ENCODE measurements at regions not wholly inside any gene's neighbourhood (a gene's known extent, or its start where the extent isn't known, plus 50 kb on each side); places are given as distances from the start of the nearest gene placed in this dataset.

DNA sequence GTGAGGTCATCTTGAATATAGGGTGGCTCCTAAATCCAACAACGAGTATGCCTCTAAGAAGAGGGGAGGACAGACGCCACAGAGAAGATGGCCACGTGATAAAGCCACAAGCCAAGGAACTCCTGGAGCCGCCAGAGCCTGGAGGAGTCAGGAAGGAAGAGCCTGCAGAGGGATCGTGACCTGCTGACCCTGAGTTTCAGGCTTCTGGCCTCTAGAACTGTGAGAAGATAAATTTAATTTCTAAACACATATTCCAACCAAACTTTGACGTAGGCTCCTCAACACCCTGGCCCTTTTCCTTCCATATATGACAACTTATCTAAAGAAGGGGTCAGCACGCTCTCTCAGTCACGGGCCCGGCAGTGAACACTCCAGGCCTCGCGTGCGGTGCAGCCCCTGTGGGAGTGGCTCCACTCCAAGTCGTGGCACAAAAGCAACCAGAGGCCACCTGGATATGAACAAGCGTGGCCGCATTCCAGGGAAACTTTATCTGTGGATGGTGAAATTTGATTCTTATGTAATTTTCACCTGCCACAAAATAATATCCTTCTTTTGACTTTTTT is 138.6 kb upstream of the AJAP1 start:
- Histone ChIP-seq H3K4me3 (no peak overlapping the region), H3K36me3 (ENCODE audit: low read depth) (no peaks in the 10 kb centered on the region), H3K4me1 (ENCODE audit: low read depth) (no peaks in the 10 kb centered on the region), H3K9me3 (no peaks in the 10 kb centered on the region)
- ATAC-seq (no peak), DNase-seq (no peak)
- intact Hi-C loops (cut with DNase I, micrococcal nuclease) = no loop called here
- no peak for TF ChIP-seq CTCF (IDR thresholded peaks at IDR 0.05)

GRCh38 chr1:4516596-4516995 is 137.8 kb upstream of the AJAP1 start:
- no peak for ATAC-seq
- intact Hi-C loops (cut with DNase I, micrococcal nuclease) = no loop called here
- DNase-seq = no peak
- Histone ChIP-seq H3K4me1 (ENCODE audit: low read depth) (no peaks in the 10 kb centered on the region), H3K36me3 (ENCODE audit: low read depth) (no peaks in the 10 kb centered on the region), H3K9me3 (no peaks in the 10 kb centered on the region), H3K4me3 (no peak overlapping the region)
- no peak for TF ChIP-seq CTCF (IDR thresholded peaks at IDR 0.05)

- ATAC-seq = no peak
- no peak for TF ChIP-seq CTCF (IDR thresholded peaks at IDR 0.05)
- DNase-seq = no peak
- Histone ChIP-seq H3K36me3 (ENCODE audit: low read depth) (no peaks in the 10 kb centered on the region), H3K9me3 (no peaks in the 10 kb centered on the region), H3K4me3 (no peak overlapping the region), H3K4me1 (ENCODE audit: low read depth) (no peaks in the 10 kb centered on the region)
- intact Hi-C loops (cut with DNase I, micrococcal nuclease) = no loop called here
Observed at GRCh38 chr1:4517186-4517954, 137.0 kb upstream of the AJAP1 start.

DNA sequence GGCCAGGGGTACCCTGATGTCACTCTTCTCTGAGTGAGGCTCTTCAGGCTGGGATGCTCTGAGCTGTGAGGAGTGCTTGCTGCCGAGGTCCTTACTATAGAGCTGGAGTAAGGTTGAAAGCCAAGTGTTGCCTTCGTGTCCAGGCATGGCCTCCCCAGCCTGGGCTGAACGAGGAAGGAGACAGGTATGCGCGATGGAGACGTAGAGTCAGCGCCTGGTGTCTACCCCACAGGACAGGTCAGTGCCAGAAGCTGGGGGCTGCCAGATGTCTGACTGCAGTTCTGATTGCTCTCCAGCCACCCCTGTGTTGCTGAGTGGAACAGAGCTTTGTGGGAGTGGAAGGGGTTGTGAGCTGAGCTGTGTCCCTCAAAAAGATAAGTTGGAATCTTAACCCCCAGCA is 135.8 kb upstream of the AJAP1 start:
- intact Hi-C loops (cut with DNase I, micrococcal nuclease) = no loop called here
- DNase-seq = no peak

DNA sequence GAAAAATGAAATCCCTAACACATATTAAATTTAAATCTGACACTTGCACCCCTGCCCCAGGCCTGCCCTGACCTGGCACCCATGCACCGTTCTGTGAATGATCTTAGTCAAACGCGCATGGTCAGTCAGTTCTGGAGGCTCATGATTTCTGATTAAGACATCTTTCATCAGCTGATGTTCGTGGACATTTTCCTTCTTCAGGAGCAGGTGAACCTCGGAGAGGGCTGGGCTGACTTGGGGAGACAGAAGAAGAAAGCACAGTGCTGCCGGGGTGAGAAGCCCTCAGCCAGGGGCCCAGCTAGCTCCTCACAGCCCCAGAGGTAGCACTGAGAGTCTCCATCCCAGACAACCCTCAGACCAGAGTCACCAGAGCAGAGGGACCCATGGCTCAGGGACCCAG is 134.5 kb upstream of the AJAP1 start:
- intact Hi-C loops (cut with DNase I, micrococcal nuclease) = no loop called here
- no peak for TF ChIP-seq CTCF (IDR thresholded peaks at IDR 0.05)
- Histone ChIP-seq H3K9me3 (no peaks in the 10 kb centered on the region), H3K4me1 (ENCODE audit: low read depth) (no peaks in the 10 kb centered on the region), H3K4me3 (no peak overlapping the region), H3K36me3 (ENCODE audit: low read depth) (no peaks in the 10 kb centered on the region)
- ATAC-seq (no peak), DNase-seq (no peak)

More for the DNA sequence above, 135.8 kb upstream of the AJAP1 start:
- H3K9me3 ChIP-seq = no peaks in the 10 kb centered on the region
- no peak for ATAC-seq
- H3K36me3 ChIP-seq (ENCODE audit: low read depth) = no peaks in the 10 kb centered on the region
- TF ChIP-seq CTCF (IDR thresholded peaks at IDR 0.05) = no peak
- no peaks in the 10 kb centered on the region for H3K4me1 ChIP-seq (ENCODE audit: low read depth)
- no peak overlapping the region for H3K4me3 ChIP-seq

Measured in mucosa of descending colon (tissue), 3 donors.